K562 (cell line): ENCODE measurements at regions not wholly inside any gene's neighbourhood (a gene's known extent, or its start where the extent isn't known, plus 50 kb on each side); places are given as distances from the start of the nearest gene placed in this dataset.
A peak's percentile ranks its signal among the peaks of the same experiment; 100 is the strongest.

ENCODE experiments used
- ATAC-seq: fragments of 200-7000 bp; cut with Tn5 transposase; 3 replicates; pipeline ENCODE4 v1.9.1; 2020; ENCODE audit warnings: moderate library complexity
- BruUV-seq: library from RNA; stranded (reverse); fragments of 400-500 nt; replicated peaks from 2 replicates; lab custom pipeline; 2021; lab: Mats Ljungman, UMichigan
- CTCF ChIA-PET: fragments of 300-600 bp; formaldehyde crosslinking; extraction: SDS; loops from one replicate; lab custom pipeline; 2021; ENCODE audit warnings: low intra/inter-chr PET ratio; lab: Yijun Ruan, JAX
- POLR2A ChIA-PET: fragments of 300-600, 350-650 bp; sonication (Branson Sonifier 250); formaldehyde crosslinking; extraction: SDS; loops from one replicate; lab custom pipeline; 2021; ENCODE audit warnings: antibody characterized with exemption, inconsistent platforms; lab: Yijun Ruan, JAX
- DNase-seq, 4 experiments: peaks; one replicate each; pipeline versions ENCODE4 v3.0.0 to v3.0.0-alpha.2; 2011 to 2018; ENCODE audit warnings: low spot score in 3 of 4, mixed read lengths in 3 of 4; ENCODE audit errors: extremely low read depth in 1 of 4
- FAIRE-seq: peaks from 2 replicates; lab custom pipeline; 2011; peaks lifted over from hg19 to GRCh38; lab: Jason Lieb, UNC
- H2AFZ ChIP-seq: 2 replicates; pipeline ENCODE4 v1.6.0; 2011; ENCODE audit warnings: low read depth, low read length, control low read depth, inconsistent platforms
- H3K27ac ChIP-seq: fragments of 200-600 bp; 3 replicates; pipeline ENCODE4 v1.8.0; 2011; ENCODE audit warnings: low read depth, mild to moderate bottlenecking, control low read depth, inconsistent platforms, low read length, moderate library complexity, mixed read lengths; ENCODE audit errors: extremely low read depth
- H3K27me3 ChIP-seq, 2 experiments: fragments of 300-600 bp in 1 of 2; 2 replicates in 1 of 2; 3 replicates in 1 of 2; pipeline versions ENCODE4 v1.6.0 to v1.8.0; 2011; ENCODE audit warnings: inconsistent platforms in 2 of 2, low read length in 2 of 2, mild to moderate bottlenecking in 1 of 2, mixed read lengths in 1 of 2, moderate library complexity in 1 of 2; ENCODE audit not compliant: control insufficient read depth in 2 of 2, insufficient read depth in 2 of 2
- H3K36me3 ChIP-seq: fragments of 300-600 bp; 3 replicates; pipeline ENCODE4 v1.8.0; 2011; ENCODE audit warnings: mild to moderate bottlenecking, low read length, inconsistent platforms; ENCODE audit not compliant: control insufficient read depth, insufficient read depth
- H3K4me1 ChIP-seq, 2 experiments: fragments of 200-600 bp in 1 of 2; replicated peaks in 1 of 2; 2 replicates in 1 of 2; 3 replicates in 1 of 2; pipeline versions ENCODE4 v1.5.1 to v1.8.0; 2011; ENCODE audit warnings: inconsistent platforms in 2 of 2, low read length in 2 of 2, mild to moderate bottlenecking in 1 of 2, mixed read lengths in 1 of 2, moderate library complexity in 1 of 2; ENCODE audit not compliant: control insufficient read depth in 2 of 2, insufficient read depth in 2 of 2
- H3K4me2 ChIP-seq: 2 replicates; pipeline ENCODE4 v1.6.1; 2011; ENCODE audit warnings: low read length, control low read depth, inconsistent platforms, mixed read lengths; ENCODE audit not compliant: insufficient read depth
- H3K4me3 ChIP-seq: fragments of 200-600 bp; sonication (generic), shearing (Covaris generic); 2 replicates; pipeline ENCODE4 v1.5.1; 2016; ENCODE audit warnings: control low read depth, inconsistent platforms
- H3K79me2 ChIP-seq: fragments of 200-600 bp; 3 replicates; pipeline ENCODE4 v1.8.0; 2011; ENCODE audit warnings: low read length, inconsistent platforms; ENCODE audit not compliant: control insufficient read depth, insufficient read depth
- H3K9ac ChIP-seq, 2 experiments: 2 replicates each; pipeline versions ENCODE4 v1.6.0 to v1.6.1; 2011; ENCODE audit warnings: low read depth in 2 of 2, low read length in 2 of 2, control low read depth in 1 of 2, inconsistent platforms in 1 of 2, mild to moderate bottlenecking in 1 of 2, mixed read lengths in 1 of 2; ENCODE audit not compliant: insufficient read depth in 1 of 2
- H3K9me1 ChIP-seq: one replicate; pipeline ENCODE4 v1.6.0; 2011; ENCODE audit warnings: inconsistent platforms, mild to moderate bottlenecking, low read length, moderate library complexity; ENCODE audit not compliant: control insufficient read depth, insufficient read depth
- H3K9me3 ChIP-seq: replicated peaks from 2 replicates; pipeline ENCODE4 v1.5.1; 2011; ENCODE audit warnings: low read depth, low read length, inconsistent platforms; ENCODE audit not compliant: control insufficient read depth, insufficient read depth
- H4K20me1 ChIP-seq: replicated peaks from 2 replicates; pipeline ENCODE4 v1.6.1; 2011; ENCODE audit warnings: low read length, inconsistent platforms, mixed read lengths; ENCODE audit not compliant: control insufficient read depth, insufficient read depth
- CEBPG ChIP-seq, 3 experiments: fragments of 200-800 bp in 1 of 3; sonication (Bioruptor generic) in 1 of 3; sonication (generic) in 1 of 3; formaldehyde crosslinking in 1 of 3; IDR thresholded peaks in 2 of 3; conservative IDR thresholded peaks in 1 of 3; 2 replicates each; pipeline versions ENCODE4 v1.6.1 to v1.8.0; 2016 to 2022; ENCODE audit warnings: missing compliant biosample characterization in 2 of 3, missing genetic modification characterization in 2 of 3, mild to moderate bottlenecking in 1 of 3, missing genetic modification reagents in 1 of 3
- CTCF ChIP-seq, 3 experiments: IDR thresholded peaks in 2 of 3; conservative IDR thresholded peaks in 1 of 3; 2 replicates each; pipeline ENCODE4 v1.5.1; 2011 to 2012; ENCODE audit warnings: low read length in 3 of 3, mild to moderate bottlenecking in 3 of 3, control low read depth in 2 of 3, improper control_type of control experiment in 1 of 3, inconsistent platforms in 1 of 3, low read depth in 1 of 3, mixed read lengths in 1 of 3, moderate library complexity in 1 of 3; ENCODE audit not compliant: insufficient read depth in 2 of 3
- NR4A1 ChIP-seq, 2 experiments: fragments of 250-450 bp in 1 of 2; fragments of 450-650 bp in 1 of 2; sonication (Bioruptor Pico) in 1 of 2; IDR thresholded peaks; 2 replicates each; pipeline versions ENCODE4 v1.4.0 to v1.6.1; 2016 to 2020; ENCODE audit warnings: mild to moderate bottlenecking in 2 of 2, missing compliant biosample characterization in 1 of 2, missing genetic modification characterization in 1 of 2, moderate library complexity in 1 of 2
- SIX5 ChIP-seq, 2 experiments: IDR thresholded peaks; 2 replicates each; pipeline ENCODE4 v1.6.1; 2011; ENCODE audit warnings: low read length in 2 of 2, borderline replicate concordance in 1 of 2, low read depth in 1 of 2, mild to moderate bottlenecking in 1 of 2, moderate library complexity in 1 of 2; ENCODE audit not compliant: insufficient read depth in 1 of 2
- ZFPM2 ChIP-seq: fragments of 250-450 bp; sonication (Bioruptor Pico); IDR thresholded peaks from 2 replicates; pipeline ENCODE4 v1.5.1; 2022; ENCODE audit warnings: mild to moderate bottlenecking
- ZNF75A ChIP-seq: fragments of 450-650 bp; formaldehyde crosslinking; IDR thresholded peaks from 2 replicates; pipeline ENCODE4 v1.4.0; 2020; ENCODE audit warnings: mild to moderate bottlenecking
- WGBS: fragments of 100-300 bp; shearing (Covaris generic); methylation state at CpG from one replicate; pipeline ENCODE4 v1.1.6; 2016; ENCODE audit warnings: low coverage, mixed read lengths; ENCODE audit not compliant: insufficient coverage; ENCODE audit errors: missing lambda C conversion rate; 5-methylcytosine and 5-hydroxymethylcytosine counted together
- in situ Hi-C: fragments of 300-500 bp; cut with MboI; formaldehyde crosslinking; loops from 4 replicates; pipeline ENCODE4 v1.15.0; 2018; ENCODE audit warnings: inconsistent platforms, mixed read lengths
- intact Hi-C: fragments of 100-400 bp; cut with micrococcal nuclease; formaldehyde crosslinking; loops from 2 replicates; pipeline ENCODE4 v1.14.2; 2022

- H3K9ac ChIP-seq = no peak overlapping the region
- WGBS = 6% methylated on average over 11 of the region's 11 CpGs
- no peaks in the 10 kb centered on the region for H3K36me3 ChIP-seq
- POLR2A ChIA-PET = interaction anchor here (0.8 kb wide), 1 partner anchor 9 kb away, joined by 4 read pairs; no protein-coding TSS in a partner anchor
- DNase-seq = no peak
- H3K9me3 ChIP-seq = no peaks in the 10 kb centered on the region
- H3K27ac ChIP-seq = no peak overlapping the region
- H2AFZ ChIP-seq = no peak overlapping the region
- no peak overlapping the region for H3K4me2 ChIP-seq
- H3K4me1 ChIP-seq = no peaks in the 10 kb centered on the region
- BruUV-seq = no TSS peak
- no peak overlapping the region for H3K4me3 ChIP-seq
- H3K27me3 ChIP-seq = peaks cover 9 to 29% of the 10 kb centered on the region in 2 experiments; a peak in 4 of 5 replicates
- in situ Hi-C loops (no loop called here), intact Hi-C loops (no loop called here)
- no peaks in the 10 kb centered on the region for H3K79me2 ChIP-seq
- no peaks in the 10 kb centered on the region for H3K9me1 ChIP-seq
- TF ChIP-seq ZFPM2 (CRISPR knock-in tag) = no peak
- no peak for TF ChIP-seq SIX5 (IDR thresholded peaks at IDR 0.05; ENCODE audit: borderline replicate concordance in 1 of 2, insufficient read depth in 1 of 2, low read depth in 1 of 2, low read length in 2 of 2)
- TF ChIP-seq CTCF (IDR thresholded peaks at IDR 0.05 in 2 of 3, conservative IDR thresholded peaks at IDR 0.05 in 1 of 3; ENCODE audit: insufficient read depth in 2 of 3, low read depth in 1 of 3, low read length in 3 of 3) = no peak
- TF ChIP-seq NR4A1 (CRISPR knock-in tag; IDR thresholded peaks at IDR 0.05) = no peak
- no peak for TF ChIP-seq NR4A1 (tag; IDR thresholded peaks at IDR 0.05)
- TF ChIP-seq ZNF75A (CRISPR knock-in tag) = no peak
- no peak for TF ChIP-seq CEBPG (CRISPR knock-in tag; IDR thresholded peaks at IDR 0.05)
- peak in 1 of 2 experiments; percentile 37; a peak in 1 of 4 replicates for TF ChIP-seq CEBPG (tag; conservative IDR thresholded peaks at IDR 0.05 in 1 of 2, IDR thresholded peaks at IDR 0.05 in 1 of 2)
- FAIRE-seq = no peak
- CTCF ChIA-PET = no interaction called here
- no peak for ATAC-seq
- H4K20me1 ChIP-seq = no peaks in the 10 kb centered on the region
These were observed 143.3 kb upstream of the PREP start for GRCh38 chr6:105545947-105546731.
